Thyroid gland (tissue), 4 donors: ENCODE measurements at regions not wholly inside any gene's neighbourhood (a gene's known extent, or its start where the extent isn't known, plus 50 kb on each side); places are given as distances from the start of the nearest gene placed in this dataset.
"Not testable (repeated sequence)": the region's sequence is repeated elsewhere in the genome, so short reads cannot be mapped to it uniquely, and the experiment has no call there.

Source experiments
- POLR2A ChIP-seq, 2 donors: fragments of 450-650 bp; IDR thresholded peaks; one replicate each; pipeline ENCODE4 v1.6.1; 2017; ENCODE audit warnings: antibody characterized with exemption in 2 of 2, mild to moderate bottlenecking in 2 of 2, moderate library complexity in 1 of 2
- TF ChIP-seq, protein P1 (sequence below), 6 experiments: fragments of 200-600 bp in 3 of 6; fragments of 450-650 bp in 3 of 6; sonication (generic) in 3 of 6; IDR thresholded peaks; one replicate each; pipeline ENCODE4 v1.5.1; 2016 to 2019; ENCODE audit warnings: antibody characterized with exemption in 6 of 6, mild to moderate bottlenecking in 2 of 6, inconsistent platforms in 1 of 6, moderate library complexity in 1 of 6

DNA sequence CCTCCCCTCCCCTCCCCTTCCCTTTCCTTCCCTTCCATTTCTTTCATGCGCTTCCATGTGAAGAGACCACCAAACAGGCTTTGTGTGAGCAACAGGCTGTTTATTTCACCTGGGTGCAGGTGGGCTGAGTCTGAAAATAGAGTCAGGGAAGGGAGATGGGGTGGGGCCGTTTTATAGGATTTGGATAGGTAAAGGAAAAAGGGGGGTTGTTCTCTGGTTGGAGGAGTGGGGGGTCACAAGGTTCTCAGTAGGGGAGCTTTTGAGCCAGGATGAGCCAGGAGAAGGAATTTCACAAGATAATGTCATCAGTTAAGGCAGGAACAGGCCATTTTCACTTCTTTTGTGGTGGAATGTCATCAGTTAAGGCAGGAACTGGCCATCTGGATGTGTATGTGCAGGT is 211.9 kb downstream of the DMRTA1 start:
- TF ChIP-seq, protein P1, sequence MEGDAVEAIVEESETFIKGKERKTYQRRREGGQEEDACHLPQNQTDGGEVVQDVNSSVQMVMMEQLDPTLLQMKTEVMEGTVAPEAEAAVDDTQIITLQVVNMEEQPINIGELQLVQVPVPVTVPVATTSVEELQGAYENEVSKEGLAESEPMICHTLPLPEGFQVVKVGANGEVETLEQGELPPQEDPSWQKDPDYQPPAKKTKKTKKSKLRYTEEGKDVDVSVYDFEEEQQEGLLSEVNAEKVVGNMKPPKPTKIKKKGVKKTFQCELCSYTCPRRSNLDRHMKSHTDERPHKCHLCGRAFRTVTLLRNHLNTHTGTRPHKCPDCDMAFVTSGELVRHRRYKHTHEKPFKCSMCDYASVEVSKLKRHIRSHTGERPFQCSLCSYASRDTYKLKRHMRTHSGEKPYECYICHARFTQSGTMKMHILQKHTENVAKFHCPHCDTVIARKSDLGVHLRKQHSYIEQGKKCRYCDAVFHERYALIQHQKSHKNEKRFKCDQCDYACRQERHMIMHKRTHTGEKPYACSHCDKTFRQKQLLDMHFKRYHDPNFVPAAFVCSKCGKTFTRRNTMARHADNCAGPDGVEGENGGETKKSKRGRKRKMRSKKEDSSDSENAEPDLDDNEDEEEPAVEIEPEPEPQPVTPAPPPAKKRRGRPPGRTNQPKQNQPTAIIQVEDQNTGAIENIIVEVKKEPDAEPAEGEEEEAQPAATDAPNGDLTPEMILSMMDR (IDR thresholded peaks at IDR 0.05), result not testable (repeated sequence)
- TF ChIP-seq POLR2A (IDR thresholded peaks at IDR 0.05), result not testable (repeated sequence)
